T47D (cell line): ENCODE measurements at regions not wholly inside any gene's neighbourhood (a gene's known extent, or its start where the extent isn't known, plus 50 kb on each side); places are given as distances from the start of the nearest gene placed in this dataset.
A peak's percentile ranks its signal among the peaks of the same experiment; 100 is the strongest.
"Not testable (repeated sequence)": the region's sequence is repeated elsewhere in the genome, so short reads cannot be mapped to it uniquely, and the experiment has no call there.

Source experiments
- DNase-seq, 2 experiments: peaks; one replicate each; pipeline versions ENCODE4 v3.0.0 to v3.0.0-alpha.2; 2011 to 2012; ENCODE audit warnings: low read depth in 1 of 2, low spot score in 1 of 2
- JUND ChIP-seq: IDR thresholded peaks from 2 replicates; pipeline ENCODE4 v1.6.1; 2012; ENCODE audit warnings: low read depth
- in situ Hi-C: cut with HindIII; loops from 2 replicates; pipeline ENCODE4 v1.10.0; 2016; ENCODE audit warnings: low sequenced_read_pairs, low pct_unique_long_range_greater_than_20kb

GRCh38 chr2:102871707-102872106 lies 109.9 kb downstream of the TMEM182 start:
- DNase-seq = no peak
- in situ Hi-C loops = no loop called here
- TF ChIP-seq JUND = no peak

DNA sequence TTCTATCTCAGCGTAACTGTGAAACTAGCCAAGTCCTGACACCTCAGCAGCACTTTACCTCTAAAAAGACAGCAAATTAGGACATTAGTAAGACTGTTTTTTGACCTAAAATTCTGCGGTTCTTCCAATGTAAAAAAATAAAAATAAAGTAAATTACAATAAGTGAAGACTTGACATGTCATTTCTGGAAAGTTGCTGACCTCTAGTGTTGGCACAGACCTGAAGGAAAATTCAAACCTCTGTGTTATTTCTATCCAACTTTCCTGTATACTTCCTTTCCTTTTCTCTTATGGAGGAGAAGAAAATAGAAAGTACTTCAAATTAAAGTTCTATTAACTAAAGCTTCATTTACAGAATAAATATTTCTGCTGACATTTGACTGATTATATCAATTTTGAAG lies 110.6 kb downstream of the TMEM182 start:
- in situ Hi-C loops = no loop called here
- TF ChIP-seq JUND = no peak
- peak; percentile 11 to 38 for DNase-seq

DNA sequence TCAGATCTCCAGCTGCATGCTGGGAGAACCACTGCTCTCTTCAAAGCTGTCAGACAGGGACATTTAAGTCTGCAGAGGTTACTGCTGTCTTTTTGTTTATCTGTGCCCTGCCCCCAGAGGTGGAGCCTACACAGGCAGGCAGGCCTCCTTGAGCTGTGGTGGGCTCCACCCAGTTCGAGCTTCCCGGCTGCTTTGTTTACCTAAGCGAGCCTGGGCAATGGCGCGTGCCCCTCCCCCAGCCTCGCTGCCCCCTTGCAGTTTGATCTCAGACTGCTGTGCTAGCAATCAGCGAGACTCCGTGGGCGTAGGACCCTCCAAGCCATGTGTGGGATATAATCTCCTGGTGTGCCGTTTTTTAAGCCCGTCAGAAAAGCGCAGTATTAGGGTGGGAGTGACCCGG lies 117.7 kb downstream of the TMEM182 start:
- DNase-seq, in situ Hi-C loops: not testable (repeated sequence)

- DNase-seq = no peak
- no peak for TF ChIP-seq JUND
- in situ Hi-C loops = no loop called here
These were observed 118.9 kb downstream of the TMEM182 start for GRCh38 chr2:102880731-102881130.

DNA sequence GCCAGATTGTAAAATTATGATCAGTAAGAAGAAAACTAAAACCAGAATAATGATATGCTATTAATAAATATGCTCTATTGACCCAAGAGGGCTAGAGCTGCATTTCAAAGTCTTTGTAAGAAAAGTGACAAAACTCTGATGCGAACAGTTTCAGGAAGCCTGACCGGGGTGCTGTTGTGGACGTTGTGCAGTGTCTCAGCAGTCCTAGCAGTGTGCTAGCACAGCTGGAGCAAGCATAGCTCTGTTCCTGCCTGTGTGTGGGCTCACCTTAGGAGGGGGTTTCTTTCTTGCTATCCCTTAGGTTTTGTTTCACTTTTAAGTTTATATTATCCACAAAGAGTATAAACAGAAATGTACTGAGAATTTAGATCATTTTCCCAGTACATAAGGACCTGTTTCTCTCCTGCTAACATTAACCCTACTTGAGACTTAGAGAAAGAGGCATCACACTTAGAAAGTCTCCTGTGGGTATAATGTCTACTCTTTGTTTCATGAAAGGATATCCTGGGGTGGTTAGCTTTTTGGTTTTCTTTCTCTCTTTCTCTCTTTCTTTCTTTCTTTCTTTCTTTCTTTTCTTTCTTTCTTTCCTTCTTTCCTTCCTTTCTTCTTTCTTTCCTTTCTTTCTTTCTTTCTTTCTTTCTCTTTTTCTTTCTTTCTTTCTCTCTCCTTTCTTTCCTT lies 124.5 kb downstream of the TMEM182 start:
- no peak for DNase-seq
- in situ Hi-C loops = no loop called here
- TF ChIP-seq JUND = no peak

GRCh38 chr2:102888514-102888913 lies 126.7 kb downstream of the TMEM182 start:
- TF ChIP-seq JUND = no peak
- in situ Hi-C loops = no loop called here
- DNase-seq = no peak

DNA sequence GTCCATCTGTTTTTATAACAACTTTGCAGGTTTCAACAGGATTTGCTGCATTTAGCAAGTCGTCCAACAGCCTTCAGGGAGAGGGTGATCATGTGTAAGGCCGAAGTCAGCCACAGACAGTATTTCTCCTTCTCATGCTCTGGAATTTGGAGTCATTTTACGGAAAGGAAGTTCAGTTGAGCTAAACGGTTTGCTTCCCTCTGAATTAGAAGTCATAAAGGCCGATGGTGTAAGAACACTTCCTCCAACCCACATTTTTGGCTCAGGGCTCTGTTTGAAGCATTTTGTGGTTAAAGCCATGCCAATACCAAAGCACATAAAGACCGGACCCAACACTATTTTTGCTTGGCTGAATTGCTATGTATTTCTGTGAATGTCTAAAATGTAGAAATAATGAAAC lies 129.5 kb downstream of the TMEM182 start:
- DNase-seq = peak in 1 of 2 experiments; percentile 8
- no peak for TF ChIP-seq JUND
- in situ Hi-C loops = no loop called here

- in situ Hi-C loops = no loop called here
- no peak for DNase-seq
These were observed 131.0 kb downstream of the TMEM182 start for GRCh38 chr2:102892698-102893310.

GRCh38 chr2:102893870-102894269 lies 132.0 kb downstream of the TMEM182 start:
- peak in 1 of 2 experiments; percentile 16 for DNase-seq
- no peak for TF ChIP-seq JUND
- in situ Hi-C loops = no loop called here

More at GRCh38 chr2:102892698-102893310, 131.0 kb downstream of the TMEM182 start:
- TF ChIP-seq JUND = no peak

- in situ Hi-C loops = no loop called here
- DNase-seq = no peak
These were observed 133.5 kb downstream of the TMEM182 start for GRCh38 chr2:102895376-102895775.

DNA sequence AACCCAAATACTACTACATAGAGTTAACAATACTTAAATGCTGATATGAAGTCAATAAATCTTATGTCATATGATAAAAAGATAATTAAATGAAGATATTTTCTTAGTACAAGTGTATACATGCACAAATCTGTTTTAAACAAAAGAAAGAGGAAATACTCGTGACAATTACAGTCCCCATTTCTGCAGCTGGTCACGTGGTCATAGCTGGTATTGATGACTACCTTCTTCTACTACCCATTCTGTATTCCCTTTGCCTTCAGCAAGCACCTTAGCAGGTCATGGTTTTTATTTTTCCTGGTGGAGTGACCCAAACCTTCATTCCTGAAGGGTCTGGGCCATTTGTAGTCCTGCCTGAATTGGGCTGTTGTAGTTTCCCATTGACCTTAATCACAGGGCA lies 147.4 kb downstream of the TMEM182 start:
- in situ Hi-C loops, DNase-seq: not testable (repeated sequence)

More at GRCh38 chr2:102895376-102895775, 133.5 kb downstream of the TMEM182 start:
- no peak for TF ChIP-seq JUND

GRCh38 chr2:102910724-102911123 lies 148.9 kb downstream of the TMEM182 start:
- DNase-seq = no peak
- in situ Hi-C loops = no loop called here
- no peak for TF ChIP-seq JUND

- in situ Hi-C loops = no loop called here
- no peak for TF ChIP-seq JUND
- DNase-seq = no peak
These were observed 153.3 kb downstream of the TMEM182 start for GRCh38 chr2:102915128-102915527.

DNA sequence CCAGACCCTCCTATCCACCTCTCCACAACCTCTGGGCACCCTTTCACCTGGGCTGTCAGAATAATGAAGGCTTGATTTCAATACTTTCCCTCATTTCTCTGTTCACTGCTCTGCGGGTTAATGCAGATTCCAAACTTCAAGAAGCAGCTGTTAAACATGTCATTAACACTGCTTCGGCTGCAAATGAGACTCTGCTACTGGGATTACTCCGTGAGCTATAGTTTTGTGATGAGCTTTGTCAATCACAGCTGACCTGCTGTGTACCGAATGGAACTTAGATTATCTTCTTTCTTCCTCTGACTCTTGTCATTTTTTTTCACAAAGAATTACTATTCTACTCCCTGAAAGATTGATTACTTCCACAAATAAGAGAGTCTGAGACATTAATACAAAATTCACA lies 160.5 kb downstream of the TMEM182 start:
- in situ Hi-C loops = no loop called here
- DNase-seq = no peak
- no peak for TF ChIP-seq JUND
